GM21576 (cell line): ENCODE measurements at regions not wholly inside any gene's neighbourhood (a gene's known extent, or its start where the extent isn't known, plus 50 kb on each side); places are given as distances from the start of the nearest gene placed in this dataset.
"Not testable (repeated sequence)": the region's sequence is repeated elsewhere in the genome, so short reads cannot be mapped to it uniquely, and the experiment has no call there.

Experiments
- ATAC-seq: cut with Tn5 transposase; IDR thresholded peaks from one replicate; pipeline ENCODE4 v1.9.1; 2021; ENCODE audit warnings: mild to moderate bottlenecking, moderate library complexity; ENCODE audit not compliant: unreplicated experiment

DNA sequence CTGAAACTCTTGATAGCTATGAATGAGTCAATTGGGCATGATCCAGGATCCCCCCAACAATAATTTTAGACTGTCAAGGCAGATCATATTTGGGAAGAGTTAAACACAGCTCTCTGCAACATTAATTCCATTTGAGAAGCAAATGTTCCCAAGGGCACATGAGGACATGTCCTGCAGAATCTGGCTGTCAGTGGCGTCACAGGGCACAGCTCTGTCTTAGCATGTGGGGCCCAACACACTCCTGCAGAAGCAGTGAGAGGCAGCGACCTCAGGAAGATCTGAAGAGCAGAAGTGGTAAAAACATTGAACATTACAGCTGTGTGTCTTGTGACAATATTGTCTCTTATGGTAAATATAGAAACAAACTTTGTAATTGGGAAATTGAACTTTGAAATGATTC is 197.1 kb upstream of the PBX1 start:
- no peak for ATAC-seq

DNA sequence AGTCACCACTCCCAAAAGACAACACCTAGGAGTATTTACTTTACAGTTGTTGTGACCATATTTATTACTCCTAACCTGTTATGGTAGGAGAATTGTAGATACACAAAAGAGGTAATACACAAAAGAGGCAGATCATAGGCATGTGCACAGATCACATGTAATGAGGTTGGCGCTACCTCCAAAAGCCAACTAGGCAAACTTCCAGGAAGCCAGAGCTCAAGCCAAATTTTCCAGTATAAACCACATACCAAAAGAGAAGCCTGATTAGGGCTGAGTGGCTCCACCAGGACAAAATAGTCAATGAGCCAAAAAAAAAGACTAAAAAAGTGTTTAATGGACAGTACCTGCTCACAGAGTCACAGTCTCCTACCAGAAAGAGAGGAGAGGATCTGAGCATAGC is 195.0 kb upstream of the PBX1 start:
- ATAC-seq = no peak

DNA sequence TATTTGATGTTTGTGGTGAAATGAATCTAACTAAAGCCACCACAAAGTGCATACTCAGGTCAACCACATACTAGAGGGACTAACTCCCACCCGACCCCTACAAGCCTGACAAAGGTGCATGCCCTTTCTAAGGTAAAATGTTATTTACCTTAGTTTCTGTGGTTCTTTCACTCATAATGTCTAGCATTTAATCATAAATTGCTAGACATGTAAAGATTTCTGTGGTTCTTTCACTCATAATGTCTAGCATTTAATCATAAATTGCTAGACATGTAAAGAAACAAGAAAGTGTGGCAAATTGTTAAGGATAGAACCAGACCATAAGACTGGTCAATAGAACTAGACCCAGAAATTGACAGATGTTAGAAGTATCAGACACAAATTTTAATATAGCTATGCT is 193.0 kb upstream of the PBX1 start:
- no peak for ATAC-seq

GRCh38 chr1:164369698-164370365 is 189.2 kb upstream of the PBX1 start:
- ATAC-seq = no peak

DNA sequence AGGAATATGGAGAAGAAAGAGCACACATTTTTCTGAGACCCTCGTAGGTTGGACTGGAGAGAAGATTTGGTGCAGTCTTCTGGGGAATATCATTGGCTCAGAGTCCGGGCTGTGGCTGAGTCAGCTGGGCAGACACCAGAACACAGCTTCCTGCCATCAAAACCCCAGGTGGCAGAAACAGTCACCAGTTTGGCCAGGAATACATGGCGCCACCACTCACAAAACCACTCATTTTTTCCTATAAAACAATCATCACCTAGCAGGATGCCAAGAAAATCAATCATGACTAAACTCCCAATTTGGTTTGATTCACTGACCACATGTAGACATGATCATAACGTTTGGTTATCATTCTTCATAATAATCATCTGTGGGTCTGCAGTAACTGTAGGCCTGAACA is 178.1 kb upstream of the PBX1 start:
- no peak for ATAC-seq

DNA sequence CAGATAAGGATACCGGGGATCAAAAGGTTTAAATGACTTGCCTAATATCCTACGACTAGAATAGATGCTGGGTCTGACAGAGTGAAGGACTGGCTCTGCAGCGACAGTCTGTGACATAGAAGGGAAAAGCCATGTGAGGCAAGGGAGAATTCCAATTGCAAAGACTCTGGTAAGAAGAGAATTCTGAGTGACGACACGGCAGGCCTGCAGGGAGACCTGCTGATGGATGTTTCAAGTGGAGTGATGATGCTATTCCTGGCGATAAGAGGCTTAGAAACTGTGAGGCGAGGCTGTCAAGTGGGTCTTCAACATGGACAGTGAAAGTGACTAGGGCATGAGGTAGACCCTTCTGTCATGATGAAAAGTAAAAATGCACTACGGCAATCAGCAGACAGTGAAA is 176.6 kb upstream of the PBX1 start:
- no peak for ATAC-seq

DNA sequence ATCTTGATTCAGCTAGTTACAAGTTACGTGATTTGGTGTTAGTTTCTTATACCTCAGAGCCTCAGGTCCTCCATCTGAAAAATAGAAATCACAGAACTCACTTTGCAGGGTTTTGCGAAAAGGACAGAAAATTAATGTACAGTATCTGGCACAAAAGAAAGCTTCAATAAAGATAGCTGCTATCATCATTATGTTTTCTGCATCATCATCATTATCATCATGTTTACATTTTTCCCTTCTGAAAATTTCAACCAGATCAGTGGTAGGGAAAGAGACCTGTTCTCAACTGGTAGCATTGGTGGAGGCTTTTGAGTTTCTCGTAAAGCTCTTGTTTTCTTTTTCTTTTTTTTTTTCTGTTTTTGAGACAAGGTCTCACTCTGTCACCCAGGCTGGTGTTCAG is 174.7 kb upstream of the PBX1 start:
- no peak for ATAC-seq

DNA sequence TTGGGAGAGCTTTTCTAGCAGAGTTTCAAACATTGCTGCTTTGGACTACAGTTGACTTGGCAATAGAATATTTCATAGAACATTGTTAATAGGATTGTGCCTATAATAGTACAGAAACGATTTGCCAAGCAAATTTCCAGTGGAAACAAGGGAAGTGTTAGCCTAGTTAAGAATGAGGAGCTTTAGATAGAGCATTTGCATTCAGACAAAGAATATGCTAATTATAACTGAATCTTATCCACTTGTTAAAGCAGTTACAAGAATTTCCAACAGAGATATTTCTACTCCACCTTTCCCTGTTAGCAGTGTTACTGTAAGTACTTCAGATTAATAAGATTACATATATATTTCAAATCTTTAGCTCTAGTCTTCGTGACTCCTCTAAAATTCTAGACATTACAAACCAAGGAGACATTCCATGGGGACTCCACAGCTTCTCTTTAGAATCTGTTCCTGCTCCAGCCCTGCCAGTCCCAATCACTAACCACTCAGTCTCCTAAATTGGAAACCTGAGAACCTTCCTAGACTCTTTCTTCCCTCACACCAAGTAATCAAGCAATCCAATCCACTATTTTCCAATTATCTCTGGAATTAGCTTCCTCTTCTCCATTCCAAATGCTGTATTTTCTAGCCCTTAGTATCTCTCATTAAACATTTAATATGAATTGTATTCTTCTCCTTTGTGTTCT is 141.8 kb upstream of the PBX1 start:
- ATAC-seq = no peak

- no peak for ATAC-seq
Measured at GRCh38 chr1:164423136-164423535, 135.8 kb upstream of the PBX1 start.

GRCh38 chr1:164433141-164433817 is 125.7 kb upstream of the PBX1 start:
- no peak for ATAC-seq

DNA sequence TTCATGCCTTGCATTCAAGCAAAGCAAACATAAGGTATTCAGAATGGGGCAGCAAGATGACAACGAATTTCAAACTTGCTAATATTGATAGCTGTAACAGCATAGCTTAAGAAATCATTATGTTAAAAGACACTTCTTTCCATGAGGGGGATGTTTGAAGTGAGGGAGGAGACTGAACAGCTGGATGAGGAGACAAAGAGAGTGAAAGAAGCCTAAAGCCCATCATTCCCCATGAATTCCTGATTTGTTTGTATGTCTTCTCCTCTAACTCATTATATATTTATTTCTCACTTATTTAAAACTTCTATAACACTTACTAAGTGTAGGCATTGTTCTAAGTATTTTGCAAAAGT is 125.2 kb upstream of the PBX1 start:
- ATAC-seq = no peak

GRCh38 chr1:164440232-164440631 is 118.8 kb upstream of the PBX1 start:
- ATAC-seq = no peak

DNA sequence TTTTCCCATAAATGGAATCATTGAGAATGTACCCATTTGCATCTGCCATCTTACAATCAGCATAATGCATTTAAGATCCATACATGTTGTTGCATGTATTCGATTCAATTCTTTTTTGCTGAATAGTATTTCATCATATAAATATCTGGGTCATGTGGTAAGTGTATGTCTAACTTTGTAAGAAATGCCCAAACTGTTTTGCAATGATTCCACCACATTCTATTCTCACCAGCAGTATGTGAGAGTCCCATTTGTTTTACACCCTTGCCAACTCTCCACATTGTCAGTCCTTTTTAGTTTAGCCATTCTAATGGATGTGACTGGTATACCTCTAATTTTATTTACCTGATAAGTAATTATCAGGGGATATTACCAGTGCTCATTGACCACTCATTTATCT is 115.8 kb upstream of the PBX1 start:
- no peak for ATAC-seq

DNA sequence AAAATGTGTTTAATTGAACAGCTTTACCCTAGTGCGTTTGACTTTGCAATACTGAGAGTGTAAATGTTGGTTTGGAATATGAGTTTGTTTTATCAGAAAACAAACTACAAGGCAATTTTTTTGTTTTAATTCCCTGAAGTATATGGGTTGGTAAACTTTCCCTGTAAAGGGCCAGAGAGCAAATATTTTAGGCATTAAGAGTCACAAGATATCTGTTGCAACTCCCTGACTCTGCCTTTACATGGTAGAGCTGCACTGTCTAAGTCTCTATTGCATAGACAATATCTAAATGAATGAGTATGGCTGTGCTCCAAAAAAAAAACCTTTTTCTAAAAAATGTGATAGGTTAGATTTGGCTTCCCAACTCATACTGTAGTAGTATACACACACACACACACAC is 115.1 kb upstream of the PBX1 start:
- no peak for ATAC-seq

GRCh38 chr1:164446020-164446419 is 113.0 kb upstream of the PBX1 start:
- ATAC-seq = no peak

- no peak for ATAC-seq
Measured at GRCh38 chr1:164452549-164452948, 106.4 kb upstream of the PBX1 start.

GRCh38 chr1:164456272-164456671 is 102.7 kb upstream of the PBX1 start:
- ATAC-seq = no peak

- not testable (repeated sequence) for ATAC-seq
Measured at GRCh38 chr1:164459176-164459575, 99.8 kb upstream of the PBX1 start.

- no peak for ATAC-seq
Measured at GRCh38 chr1:164466001-164466421, 93.0 kb upstream of the PBX1 start.

DNA sequence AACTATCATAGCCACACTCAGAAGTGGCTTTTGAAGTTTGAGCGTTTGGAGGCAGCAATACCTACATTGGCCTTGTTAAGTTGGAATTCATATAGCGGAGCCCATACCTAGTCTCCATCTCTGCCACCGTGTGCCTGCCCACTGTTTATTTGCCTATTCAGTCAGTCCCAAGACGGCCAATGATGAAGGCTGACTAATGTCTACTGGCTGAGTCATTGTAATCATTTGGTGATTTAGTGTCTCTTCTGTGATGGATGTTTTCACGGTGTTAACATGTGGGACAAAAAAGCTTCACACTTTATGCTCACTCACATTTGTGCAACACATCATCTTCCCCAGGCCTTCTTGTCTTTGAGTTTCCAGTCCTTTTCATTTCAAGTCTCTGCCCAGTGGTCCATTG is 92.6 kb upstream of the PBX1 start:
- ATAC-seq = no peak

DNA sequence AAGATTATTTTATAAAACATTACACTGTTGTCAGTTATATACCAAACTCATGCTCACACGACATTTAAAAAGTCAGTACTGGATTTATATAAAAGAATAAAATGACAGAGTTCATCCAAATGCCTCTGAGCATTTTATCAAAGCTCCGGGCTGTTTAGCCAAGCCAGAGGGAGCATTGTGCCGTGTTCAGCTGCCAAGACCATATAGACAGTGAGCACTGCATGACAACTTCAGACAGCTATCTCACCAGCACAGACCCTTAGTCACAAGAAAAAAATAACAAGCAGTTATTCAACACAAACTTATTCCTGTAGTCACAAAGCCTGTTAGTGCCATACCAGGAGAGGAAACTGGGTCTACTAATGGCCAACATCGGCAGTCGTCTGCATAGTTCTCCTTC is 88.0 kb upstream of the PBX1 start:
- no peak for ATAC-seq

- no peak for ATAC-seq
Measured at GRCh38 chr1:164472841-164473240, 86.1 kb upstream of the PBX1 start.
